Right cardiac atrium (tissue), 5 donors: ENCODE measurements at regions not wholly inside any gene's neighbourhood (a gene's known extent, or its start where the extent isn't known, plus 50 kb on each side); places are given as distances from the start of the nearest gene placed in this dataset.
"Not testable (repeated sequence)": the region's sequence is repeated elsewhere in the genome, so short reads cannot be mapped to it uniquely, and the experiment has no call there.

Experiments used
- ATAC-seq, 2 donors: fragments of 200-7000 bp; cut with Tn5 transposase; one replicate each; pipeline versions ENCODE4 v1.8.0 to v1.9.1; 2020; ENCODE audit warnings: moderate library complexity in 2 of 2, mild to moderate bottlenecking in 1 of 2
- DNase-seq, 3 donors: peaks; one replicate each; pipeline ENCODE4 v3.0.0-alpha.2; 2020
- H3K27ac ChIP-seq: one replicate; pipeline ENCODE4 v1.5.1; 2013; ENCODE audit warnings: mild to moderate bottlenecking, low read length, control low read depth, moderate library complexity
- H3K27me3 ChIP-seq: one replicate; pipeline ENCODE4 v1.6.1; 2013; ENCODE audit not compliant: control insufficient read depth, insufficient read depth
- H3K4me1 ChIP-seq: one replicate; pipeline ENCODE4 v1.6.1; 2013; ENCODE audit warnings: low read length; ENCODE audit not compliant: control insufficient read depth, insufficient read depth
- H3K4me3 ChIP-seq: one replicate; pipeline ENCODE4 v1.5.1; 2013; ENCODE audit warnings: low read length, control low read depth
- H3K9me3 ChIP-seq: one replicate; pipeline ENCODE4 v1.6.1; 2013; ENCODE audit warnings: low read length; ENCODE audit not compliant: control insufficient read depth
- WGBS: extraction: QIAGEN DNeasy Blood & Tissue Kit; methylation state at CpG from one replicate; pipeline ENCODE4 v1.1.7; 2013; 5-methylcytosine and 5-hydroxymethylcytosine counted together
- intact Hi-C, 4 donors: fragments of 100-400 bp; cut with DNase I; formaldehyde crosslinking; loops; one replicate each; pipeline versions ENCODE4 v1.11.0 to v1.14.0; 2022 to 2023
- donor health status: healthy with polysubstance abuse.
- donor health status: DM: no; HTN: yes; CAD: no.
- donor health status: DM: no; HTN: no; CAD: no.
- donor health status: DM: no; HTN: yes; CAD: no; lungs with severe emphysema.
- donor health status: DM: yes; HTN: yes; CAD: no.

GRCh38 chr7:13743226-13743625 lies 246.2 kb downstream of the ETV1 start:
- ATAC-seq (peak in 1 of 2 donors; percentile 37), DNase-seq (peak in 1 of 3 donors; percentile 24)
- 32% methylated on average over 3 of the region's 3 CpGs for WGBS
- Histone ChIP-seq H3K4me1 (no peaks in the 10 kb centered on the region), H3K9me3 (no peaks in the 10 kb centered on the region), H3K27me3 (no peaks in the 10 kb centered on the region), H3K4me3 (no peak overlapping the region), H3K27ac (no peak overlapping the region)
- intact Hi-C loops, result no loop called here

GRCh38 chr7:13745530-13745929 lies 243.9 kb downstream of the ETV1 start:
- DNase-seq (no peak), ATAC-seq (no peak)
- Histone ChIP-seq H3K4me3 (no peak overlapping the region), H3K4me1 (no peaks in the 10 kb centered on the region), H3K9me3 (no peaks in the 10 kb centered on the region), H3K27me3 (no peaks in the 10 kb centered on the region), H3K27ac (no peak overlapping the region)
- intact Hi-C loops, result no loop called here
- WGBS, result 96% methylated on average over 1 of the region's 1 CpG

- intact Hi-C loops, result no loop called here
- 66% methylated on average over 6 of the region's 6 CpGs for WGBS
- Histone ChIP-seq H3K9me3 (no peaks in the 10 kb centered on the region), H3K4me1 (no peaks in the 10 kb centered on the region), H3K27me3 (no peaks in the 10 kb centered on the region), H3K4me3 (no peak overlapping the region), H3K27ac (no peak overlapping the region)
- ATAC-seq, result no peak
- DNase-seq, result no peak
Measured at GRCh38 chr7:13748998-13749397, 240.5 kb downstream of the ETV1 start.

- WGBS, result 89% methylated on average over 3 of the region's 3 CpGs
- ATAC-seq, result no peak
- intact Hi-C loops, result no loop called here
- Histone ChIP-seq H3K27ac (no peak overlapping the region), H3K4me1 (no peaks in the 10 kb centered on the region), H3K4me3 (no peak overlapping the region), H3K27me3 (no peaks in the 10 kb centered on the region), H3K9me3 (no peaks in the 10 kb centered on the region)
- DNase-seq, result no peak
Measured at GRCh38 chr7:13749636-13750035, 239.8 kb downstream of the ETV1 start.

GRCh38 chr7:13751766-13752165 lies 237.7 kb downstream of the ETV1 start:
- WGBS, result 32% methylated on average over 1 of the region's 1 CpG
- Histone ChIP-seq H3K4me1 (no peaks in the 10 kb centered on the region), H3K27ac (no peak overlapping the region), H3K4me3 (no peak overlapping the region), H3K27me3 (no peaks in the 10 kb centered on the region), H3K9me3 (no peaks in the 10 kb centered on the region)
- DNase-seq (no peak), ATAC-seq (no peak)
- intact Hi-C loops, result no loop called here

- WGBS, result 88% methylated on average over 1 of the region's 1 CpG
- ATAC-seq (no peak), DNase-seq (no peak)
- Histone ChIP-seq H3K27ac (no peak overlapping the region), H3K27me3 (no peaks in the 10 kb centered on the region), H3K4me3 (no peak overlapping the region), H3K4me1 (no peaks in the 10 kb centered on the region), H3K9me3 (no peaks in the 10 kb centered on the region)
- intact Hi-C loops, result no loop called here
Measured at GRCh38 chr7:13757841-13758240, 231.6 kb downstream of the ETV1 start.

- H3K4me1 ChIP-seq, H3K27ac ChIP-seq, H3K9me3 ChIP-seq, intact Hi-C loops, H3K4me3 ChIP-seq, ATAC-seq, DNase-seq, H3K27me3 ChIP-seq: not testable (repeated sequence)
- whole genome bisulfite sequencing, result 95% methylated on average over 16 of the region's 16 CpGs
Measured at GRCh38 chr7:13765853-13766252, 223.6 kb downstream of the ETV1 start.

GRCh38 chr7:13770305-13770704 lies 219.2 kb downstream of the ETV1 start:
- no peak overlapping the region for H3K4me3 ChIP-seq
- H3K9me3 ChIP-seq, result no peaks in the 10 kb centered on the region
- H3K27ac ChIP-seq, result no peak overlapping the region
- H3K27me3 ChIP-seq, result no peaks in the 10 kb centered on the region
- intact Hi-C loops, result no loop called here
- no peak for ATAC-seq
- DNase-seq, result no peak
- no peaks in the 10 kb centered on the region for H3K4me1 ChIP-seq
- WGBS, result 44% methylated on average over 1 of the region's 1 CpG

GRCh38 chr7:13774976-13775375 lies 214.5 kb downstream of the ETV1 start:
- Histone ChIP-seq H3K4me3 (no peak overlapping the region), H3K9me3 (no peaks in the 10 kb centered on the region), H3K27ac (no peak overlapping the region), H3K27me3 (no peaks in the 10 kb centered on the region), H3K4me1 (no peaks in the 10 kb centered on the region)
- WGBS, result 95% methylated on average over 2 of the region's 2 CpGs
- intact Hi-C loops, result no loop called here
- ATAC-seq, result no peak
- no peak for DNase-seq

GRCh38 chr7:13777242-13777641 lies 212.2 kb downstream of the ETV1 start:
- DNase-seq (no peak), ATAC-seq (no peak)
- Histone ChIP-seq H3K4me1 (no peaks in the 10 kb centered on the region), H3K9me3 (no peaks in the 10 kb centered on the region), H3K27me3 (no peaks in the 10 kb centered on the region), H3K27ac (no peak overlapping the region), H3K4me3 (no peak overlapping the region)
- 78% methylated on average over 3 of the region's 3 CpGs for WGBS
- intact Hi-C loops, result no loop called here

- H3K9me3 ChIP-seq, result no peaks in the 10 kb centered on the region
- WGBS, result 89% methylated on average over 2 of the region's 2 CpGs
- ATAC-seq (no peak), DNase-seq (no peak)
- no peaks in the 10 kb centered on the region for H3K4me1 ChIP-seq
- H3K4me3 ChIP-seq, result no peak overlapping the region
- H3K27ac ChIP-seq, result no peak overlapping the region
- H3K27me3 ChIP-seq, result no peaks in the 10 kb centered on the region
- intact Hi-C loops, result no loop called here
Measured at GRCh38 chr7:13778967-13779366, 210.5 kb downstream of the ETV1 start.

GRCh38 chr7:13790611-13791010 lies 198.9 kb downstream of the ETV1 start:
- intact Hi-C loops, result no loop called here
- no peak overlapping the region for H3K27ac ChIP-seq
- 70% methylated on average over 5 of the region's 5 CpGs for WGBS
- no peaks in the 10 kb centered on the region for H3K27me3 ChIP-seq
- DNase-seq (no peak), ATAC-seq (no peak)
- H3K4me1 ChIP-seq, result no peaks in the 10 kb centered on the region
- H3K9me3 ChIP-seq, result no peaks in the 10 kb centered on the region
- H3K4me3 ChIP-seq, result no peak overlapping the region
